ENCODE measurements at regions not wholly inside any gene's neighbourhood (a gene's known extent, or its start where the extent isn't known, plus 50 kb on each side); places are given as distances from the start of the nearest gene placed in this dataset.

- no peak for DNase-seq
These were observed 150.3 kb upstream of the VANGL1 start for GRCh38 chr1:115491298-115492018.

GRCh38 chr1:115479055-115479482, 141.0 kb upstream of the NGF start:
- DNase-seq, result peak; percentile 16

- no peak for DNase-seq
These were observed 139.0 kb upstream of the NGF start for GRCh38 chr1:115477071-115477470.

GRCh38 chr1:115476616-115477015, 138.6 kb upstream of the NGF start:
- no peak for DNase-seq

- no peak for DNase-seq
These were observed 137.9 kb upstream of the NGF start for GRCh38 chr1:115475901-115476300.

GRCh38 chr1:115475252-115475651, 137.2 kb upstream of the NGF start:
- DNase-seq, result no peak

GRCh38 chr1:115473986-115474565, 136.0 kb upstream of the NGF start:
- DNase-seq, result no peak

GRCh38 chr1:115469703-115470476, 131.8 kb upstream of the NGF start:
- no peak for DNase-seq

GRCh38 chr1:115467790-115468189, 129.7 kb upstream of the NGF start:
- DNase-seq, result no peak

- no peak for DNase-seq
These were observed 129.1 kb upstream of the NGF start for GRCh38 chr1:115467196-115467595.

- no peak for DNase-seq
These were observed 128.4 kb upstream of the NGF start for GRCh38 chr1:115466433-115466832.

GRCh38 chr1:115465802-115466363, 127.8 kb upstream of the NGF start:
- no peak for DNase-seq

- no peak for DNase-seq
These were observed 125.3 kb upstream of the NGF start for GRCh38 chr1:115463347-115463746.

- no peak for DNase-seq
These were observed 124.6 kb upstream of the NGF start for GRCh38 chr1:115462566-115463076.

GRCh38 chr1:115461526-115461925, 123.5 kb upstream of the NGF start:
- DNase-seq, result no peak

GRCh38 chr1:115459161-115459560, 121.1 kb upstream of the NGF start:
- no peak for DNase-seq

- peak; percentile 44 for DNase-seq
These were observed 120.5 kb upstream of the NGF start for GRCh38 chr1:115458426-115459114.

GRCh38 chr1:115457289-115457688, 119.2 kb upstream of the NGF start:
- no peak for DNase-seq

GRCh38 chr1:115456441-115456961, 118.5 kb upstream of the NGF start:
- DNase-seq, result no peak

- peak; percentile 84 for DNase-seq
These were observed 116.9 kb upstream of the NGF start for GRCh38 chr1:115454837-115455511.

- DNase-seq, result no peak
These were observed 115.6 kb upstream of the NGF start for GRCh38 chr1:115453666-115454065.

Measured in DMS 273 treated with DMSO at 0.1 percent for 48 hours (cell line).